Activated CD4-positive, alpha-beta T cell treated with anti-CD3 and anti-CD28 coated beads, Interleukin-2, amount 10 ng/mL, durations not matched to agents 24 days and 14 days (primary cell): ENCODE measurements at regions not wholly inside any gene's neighbourhood (a gene's known extent, or its start where the extent isn't known, plus 50 kb on each side); places are given as distances from the start of the nearest gene placed in this dataset.
"Not testable (repeated sequence)": the region's sequence is repeated elsewhere in the genome, so short reads cannot be mapped to it uniquely, and the experiment has no call there.

Experiments
- DNase-seq: peaks from one replicate; pipeline ENCODE4 v3.0.0; 2022
- H3K27ac Mint-ChIP-seq: one replicate; pipeline ENCODE4 v1.8.0; 2022; ENCODE audit warnings: mild to moderate bottlenecking, mixed read lengths
- H3K27me3 Mint-ChIP-seq: one replicate; pipeline ENCODE4 v1.8.0; 2022; ENCODE audit warnings: mixed read lengths
- H3K36me3 Mint-ChIP-seq: one replicate; pipeline ENCODE4 v1.8.0; 2022; ENCODE audit warnings: low read depth, mild to moderate bottlenecking, mixed read lengths
- H3K4me1 Mint-ChIP-seq: one replicate; pipeline ENCODE4 v1.8.0; 2021; ENCODE audit warnings: mixed read lengths
- H3K4me3 Mint-ChIP-seq: one replicate; pipeline ENCODE4 v1.8.0; 2022; ENCODE audit warnings: mild to moderate bottlenecking, moderate library complexity, mixed read lengths
- H3K9me3 Mint-ChIP-seq: one replicate; pipeline ENCODE4 v1.8.0; 2021; ENCODE audit warnings: mixed read lengths
- intact Hi-C: fragments of 100-400 bp; cut with micrococcal nuclease; formaldehyde crosslinking; loops from one replicate; pipeline ENCODE4 v1.15.1; 2023

- Mint-ChIP-seq H3K27me3 (no peaks in the 10 kb centered on the region), H3K27ac (no peak overlapping the region), H3K4me3 (no peak overlapping the region), H3K36me3 (no peaks in the 10 kb centered on the region), H3K9me3 (no peaks in the 10 kb centered on the region), H3K4me1 (peaks cover 26% of the 10 kb centered on the region)
- DNase-seq, result no peak
- intact Hi-C loops, result loop anchor here (2.0 to 10.0 kb wide), 3 partner anchors 22 to 1825 kb away; no protein-coding TSS in a partner anchor
These were observed 57.1 kb upstream of the ATXN3L start for GRCh38 chrX:13376857-13377549.

DNA sequence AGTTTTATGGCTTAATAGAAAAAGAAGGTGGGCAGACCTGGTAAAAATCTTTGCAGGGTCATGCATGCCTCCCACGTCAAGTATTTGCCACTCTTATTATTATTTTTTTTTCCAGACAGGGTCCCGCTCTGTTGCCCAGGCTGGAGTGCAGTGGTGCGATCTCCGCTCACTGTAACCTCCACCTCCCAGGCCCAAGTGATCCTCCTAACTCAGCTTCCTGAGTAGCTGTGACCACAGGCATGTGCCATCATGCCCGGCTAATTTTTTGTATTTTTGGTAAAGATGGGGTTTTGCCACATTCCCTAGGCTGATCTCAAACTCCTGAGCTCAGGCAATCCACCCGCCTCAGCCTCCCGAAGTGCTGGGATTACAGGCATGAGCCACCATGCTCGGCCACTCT, 55.7 kb upstream of the ATXN3L start:
- not testable (repeated sequence) for H3K27me3 Mint-ChIP-seq, H3K27ac Mint-ChIP-seq, DNase-seq, H3K36me3 Mint-ChIP-seq, H3K9me3 Mint-ChIP-seq, H3K4me3 Mint-ChIP-seq
- intact Hi-C loops, result loop anchor here (5.0 to 10.0 kb wide), 2 partner anchors 421 to 1827 kb away; no protein-coding TSS in a partner anchor
- H3K4me1 Mint-ChIP-seq, result peaks cover 25% of the 10 kb centered on the region

GRCh38 chrX:13374364-13374763, 54.5 kb upstream of the ATXN3L start:
- intact Hi-C loops, result loop anchor here (5.0 to 10.0 kb wide), 3 partner anchors 113 to 420 kb away; no protein-coding TSS in a partner anchor
- H3K27me3 Mint-ChIP-seq, result no peaks in the 10 kb centered on the region
- H3K27ac Mint-ChIP-seq, result peak overlapping the region; percentile 25
- no peak overlapping the region for H3K4me3 Mint-ChIP-seq
- no peaks in the 10 kb centered on the region for H3K9me3 Mint-ChIP-seq
- no peak for DNase-seq
- peaks cover 22% of the 10 kb centered on the region for H3K4me1 Mint-ChIP-seq
- no peaks in the 10 kb centered on the region for H3K36me3 Mint-ChIP-seq

- no peak for DNase-seq
- Mint-ChIP-seq H3K27ac (peak overlapping the region; percentile 90), H3K27me3 (no peaks in the 10 kb centered on the region), H3K4me1 (peaks cover 22% of the 10 kb centered on the region), H3K4me3 (no peak overlapping the region), H3K36me3 (no peaks in the 10 kb centered on the region), H3K9me3 (no peaks in the 10 kb centered on the region)
- intact Hi-C loops, result loop anchor here (5.0 to 10.0 kb wide), 3 partner anchors 114 to 419 kb away; no protein-coding TSS in a partner anchor
These were observed 53.8 kb upstream of the ATXN3L start for GRCh38 chrX:13373431-13374187.

DNA sequence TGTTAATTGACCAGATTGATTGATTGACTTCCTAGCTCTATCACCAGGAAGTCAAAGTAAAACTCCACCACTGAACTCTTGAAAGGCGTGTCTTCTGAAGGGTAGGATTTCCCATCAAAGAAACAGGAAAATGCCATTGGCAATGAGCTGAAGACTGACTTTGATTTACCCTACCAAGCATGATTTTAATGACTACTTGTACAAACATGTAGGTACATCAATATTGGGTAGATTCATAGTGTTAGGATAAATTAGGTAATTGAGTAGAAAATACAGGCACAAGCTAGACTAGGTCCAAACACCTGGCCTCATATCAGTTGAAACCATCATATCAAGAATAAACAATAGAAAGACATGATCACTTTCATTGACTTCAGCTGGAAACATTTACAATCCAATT, 53.2 kb upstream of the ATXN3L start:
- intact Hi-C loops, result loop anchor here (5.0 to 10.0 kb wide), 3 partner anchors 114 to 418 kb away; no protein-coding TSS in a partner anchor

DNA sequence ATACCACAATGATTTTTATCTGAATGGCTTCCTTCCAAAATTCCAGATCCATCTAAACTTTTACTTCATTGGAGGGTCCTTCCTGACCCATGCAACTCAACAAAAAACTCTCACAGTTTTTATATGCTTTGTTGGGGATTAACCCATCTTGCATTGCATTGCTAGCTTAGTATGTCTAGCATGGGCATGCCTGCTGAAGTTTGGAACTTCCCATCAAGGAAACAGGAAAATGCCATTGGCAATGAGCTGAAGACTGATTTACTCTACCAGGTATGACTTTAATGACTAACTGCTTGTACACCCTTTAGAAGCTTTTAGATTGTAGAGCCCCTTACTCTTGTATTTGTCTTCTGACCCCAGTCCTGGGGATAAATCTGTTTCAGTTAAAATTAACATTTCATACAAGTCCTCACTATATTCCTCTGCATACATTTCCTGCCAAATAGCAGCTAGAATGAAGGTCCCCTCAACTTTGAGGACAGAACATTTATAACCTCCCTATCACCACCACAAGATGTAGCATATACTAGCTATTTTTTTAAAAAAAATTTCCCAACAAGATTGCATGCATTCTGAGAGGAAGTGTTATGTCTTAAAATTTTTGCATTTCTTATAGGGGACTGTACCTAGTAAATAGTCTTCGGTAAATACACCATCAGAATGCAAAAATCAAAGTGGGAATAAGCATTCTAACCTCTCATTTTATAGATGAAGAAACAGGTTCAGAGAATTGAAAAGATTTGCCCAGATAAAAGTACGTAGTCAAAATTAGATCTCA, 52.5 kb upstream of the ATXN3L start:
- Mint-ChIP-seq H3K36me3 (no peaks in the 10 kb centered on the region), H3K9me3 (peaks cover 3% of the 10 kb centered on the region), H3K27me3 (no peaks in the 10 kb centered on the region), H3K27ac (no peak overlapping the region), H3K4me1 (peaks cover 21% of the 10 kb centered on the region), H3K4me3 (no peak overlapping the region)
- no peak for DNase-seq
- intact Hi-C loops, result loop anchor here (5.0 to 10.0 kb wide), 3 partner anchors 115 to 418 kb away; no protein-coding TSS in a partner anchor

More for the DNA sequence above, 53.2 kb upstream of the ATXN3L start:
- no peaks in the 10 kb centered on the region for H3K27me3 Mint-ChIP-seq
- no peaks in the 10 kb centered on the region for H3K36me3 Mint-ChIP-seq
- no peak for DNase-seq
- no peak overlapping the region for H3K4me3 Mint-ChIP-seq
- peak overlapping the region; percentile 90 for H3K27ac Mint-ChIP-seq
- H3K9me3 Mint-ChIP-seq, result peaks cover 2% of the 10 kb centered on the region
- H3K4me1 Mint-ChIP-seq, result peaks cover 22% of the 10 kb centered on the region

DNA sequence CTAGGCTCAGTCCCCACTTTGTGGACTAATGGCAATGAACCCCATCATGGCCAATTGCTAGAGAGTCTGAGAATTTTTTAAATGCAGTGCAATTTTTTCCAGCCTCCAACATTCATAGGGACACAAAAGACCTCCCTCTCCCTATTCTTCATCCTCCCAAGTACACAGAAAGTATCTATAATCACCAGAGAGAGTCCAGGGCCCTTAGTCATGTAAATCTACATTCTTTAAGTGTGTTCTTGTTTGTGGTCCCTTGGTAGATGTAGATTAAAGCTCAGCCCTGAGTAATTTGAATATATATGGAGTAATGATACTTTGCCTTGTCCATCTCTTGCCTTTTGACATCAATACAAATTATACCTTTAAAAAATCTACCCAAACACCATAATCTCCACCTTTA, 51.3 kb upstream of the ATXN3L start:
- Mint-ChIP-seq H3K36me3 (no peaks in the 10 kb centered on the region), H3K9me3 (peaks cover 3% of the 10 kb centered on the region), H3K27me3 (no peaks in the 10 kb centered on the region), H3K4me1 (peaks cover 13% of the 10 kb centered on the region), H3K4me3 (no peak overlapping the region), H3K27ac (no peak overlapping the region)
- no peak for DNase-seq
- intact Hi-C loops, result loop anchor here (5.0 to 10.0 kb wide), 3 partner anchors 114 to 416 kb away; no protein-coding TSS in a partner anchor

- Mint-ChIP-seq H3K27ac (no peak overlapping the region), H3K27me3 (no peaks in the 10 kb centered on the region), H3K4me3 (no peak overlapping the region), H3K36me3 (no peaks in the 10 kb centered on the region), H3K4me1 (peaks cover 15% of the 10 kb centered on the region), H3K9me3 (peaks cover 3% of the 10 kb centered on the region)
- intact Hi-C loops, result loop anchor here (5.0 to 10.0 kb wide), 3 partner anchors 113 to 416 kb away; no protein-coding TSS in a partner anchor
- no peak for DNase-seq
These were observed 50.9 kb upstream of the ATXN3L start for GRCh38 chrX:13370713-13371112.
